ENCODE measurements at regions not wholly inside any gene's neighbourhood (a gene's known extent, or its start where the extent isn't known, plus 50 kb on each side); places are given as distances from the start of the nearest gene placed in this dataset.

DNA sequence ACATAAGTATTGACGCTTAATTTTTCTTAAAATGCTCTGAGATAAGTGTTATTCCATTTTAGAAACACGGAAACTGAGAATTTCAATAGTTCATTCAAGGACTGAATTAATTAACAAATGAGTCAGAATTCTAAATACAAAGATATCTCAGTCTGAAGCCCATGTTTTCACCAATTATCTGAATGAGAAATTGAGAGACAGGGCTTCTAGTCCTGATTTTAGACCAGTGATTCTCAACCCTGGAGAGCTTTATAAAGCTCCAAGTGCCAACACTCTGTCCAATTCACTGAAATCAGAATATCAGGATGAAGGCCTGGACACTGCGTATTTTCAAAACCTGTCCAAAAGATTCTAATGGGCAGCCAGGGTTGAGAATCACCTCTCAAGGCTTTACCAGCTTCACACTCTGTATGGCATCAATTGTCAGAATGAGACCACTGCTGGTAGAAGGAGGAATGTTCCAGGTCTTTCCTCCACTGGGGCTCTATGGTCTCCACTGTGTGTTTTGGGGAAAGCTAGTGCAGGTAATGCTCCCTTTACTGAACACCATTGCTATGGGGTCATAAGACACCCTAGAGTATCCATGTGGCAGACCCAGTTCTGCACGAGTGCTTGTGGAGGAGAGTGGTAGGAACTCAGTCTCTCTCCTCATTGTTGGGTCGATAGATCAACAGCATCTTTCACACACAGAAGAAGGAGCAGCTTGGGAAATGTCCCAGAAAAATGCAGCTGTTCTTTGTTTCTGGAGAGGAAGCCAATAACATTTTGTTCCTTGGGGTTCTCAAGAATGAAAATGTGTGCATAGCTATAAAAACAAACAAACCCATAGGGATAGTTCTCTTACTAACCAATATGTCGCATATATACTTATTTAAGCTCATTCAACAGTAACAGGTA lies 99.7 kb upstream of the OSMR start:
- Histone ChIP-seq H3K4me3 (ENCODE audit: low read depth, low read length) (no peak overlapping the region), H3K9me3 (ENCODE audit: control insufficient read depth, insufficient read depth, low read depth, low read length) (no peaks in the 10 kb centered on the region), H3K36me3 (ENCODE audit: control insufficient read depth in 2 of 2, insufficient read depth in 1 of 2, low read length in 2 of 2) (no peaks in the 10 kb centered on the region), H3K4me1 (ENCODE audit: control insufficient read depth, insufficient read depth, low read length) (no peaks in the 10 kb centered on the region), H3K27ac (ENCODE audit: extremely low read depth, low read depth, low read length) (no peak overlapping the region)
- no peak for TF ChIP-seq ZNF169 (tag by site-specific recombination; IDR thresholded peaks at IDR 0.05)
- no peak for TF ChIP-seq FEZF1 (tag by site-specific recombination; IDR thresholded peaks at IDR 0.05)
- no peak for TF ChIP-seq SP7 (tag by site-specific recombination; IDR thresholded peaks at IDR 0.05)
- TF ChIP-seq, protein P1, sequence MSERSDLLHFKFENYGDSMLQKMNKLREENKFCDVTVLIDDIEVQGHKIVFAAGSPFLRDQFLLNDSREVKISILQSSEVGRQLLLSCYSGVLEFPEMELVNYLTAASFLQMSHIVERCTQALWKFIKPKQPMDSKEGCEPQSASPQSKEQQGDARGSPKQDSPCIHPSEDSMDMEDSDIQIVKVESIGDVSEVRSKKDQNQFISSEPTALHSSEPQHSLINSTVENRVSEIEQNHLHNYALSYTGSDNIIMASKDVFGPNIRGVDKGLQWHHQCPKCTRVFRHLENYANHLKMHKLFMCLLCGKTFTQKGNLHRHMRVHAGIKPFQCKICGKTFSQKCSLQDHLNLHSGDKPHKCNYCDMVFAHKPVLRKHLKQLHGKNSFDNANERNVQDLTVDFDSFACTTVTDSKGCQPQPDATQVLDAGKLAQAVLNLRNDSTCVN (tag by site-specific recombination; optimal IDR thresholded peaks at IDR 0.05) = no peak
- no peak for TF ChIP-seq ZNF48 (tag by site-specific recombination; IDR thresholded peaks at IDR 0.05)
- TF ChIP-seq, protein P2, sequence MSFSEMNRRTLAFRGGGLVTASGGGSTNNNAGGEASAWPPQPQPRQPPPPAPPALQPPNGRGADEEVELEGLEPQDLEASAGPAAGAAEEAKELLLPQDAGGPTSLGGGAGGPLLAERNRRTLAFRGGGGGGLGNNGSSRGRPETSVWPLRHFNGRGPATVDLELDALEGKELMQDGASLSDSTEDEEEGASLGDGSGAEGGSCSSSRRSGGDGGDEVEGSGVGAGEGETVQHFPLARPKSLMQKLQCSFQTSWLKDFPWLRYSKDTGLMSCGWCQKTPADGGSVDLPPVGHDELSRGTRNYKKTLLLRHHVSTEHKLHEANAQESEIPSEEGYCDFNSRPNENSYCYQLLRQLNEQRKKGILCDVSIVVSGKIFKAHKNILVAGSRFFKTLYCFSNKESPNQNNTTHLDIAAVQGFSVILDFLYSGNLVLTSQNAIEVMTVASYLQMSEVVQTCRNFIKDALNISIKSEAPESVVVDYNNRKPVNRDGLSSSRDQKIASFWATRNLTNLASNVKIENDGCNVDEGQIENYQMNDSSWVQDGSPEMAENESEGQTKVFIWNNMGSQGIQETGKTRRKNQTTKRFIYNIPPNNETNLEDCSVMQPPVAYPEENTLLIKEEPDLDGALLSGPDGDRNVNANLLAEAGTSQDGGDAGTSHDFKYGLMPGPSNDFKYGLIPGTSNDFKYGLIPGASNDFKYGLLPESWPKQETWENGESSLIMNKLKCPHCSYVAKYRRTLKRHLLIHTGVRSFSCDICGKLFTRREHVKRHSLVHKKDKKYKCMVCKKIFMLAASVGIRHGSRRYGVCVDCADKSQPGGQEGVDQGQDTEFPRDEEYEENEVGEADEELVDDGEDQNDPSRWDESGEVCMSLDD (tag by site-specific recombination; IDR thresholded peaks at IDR 0.05) = no peak
- TF ChIP-seq, protein P3, sequence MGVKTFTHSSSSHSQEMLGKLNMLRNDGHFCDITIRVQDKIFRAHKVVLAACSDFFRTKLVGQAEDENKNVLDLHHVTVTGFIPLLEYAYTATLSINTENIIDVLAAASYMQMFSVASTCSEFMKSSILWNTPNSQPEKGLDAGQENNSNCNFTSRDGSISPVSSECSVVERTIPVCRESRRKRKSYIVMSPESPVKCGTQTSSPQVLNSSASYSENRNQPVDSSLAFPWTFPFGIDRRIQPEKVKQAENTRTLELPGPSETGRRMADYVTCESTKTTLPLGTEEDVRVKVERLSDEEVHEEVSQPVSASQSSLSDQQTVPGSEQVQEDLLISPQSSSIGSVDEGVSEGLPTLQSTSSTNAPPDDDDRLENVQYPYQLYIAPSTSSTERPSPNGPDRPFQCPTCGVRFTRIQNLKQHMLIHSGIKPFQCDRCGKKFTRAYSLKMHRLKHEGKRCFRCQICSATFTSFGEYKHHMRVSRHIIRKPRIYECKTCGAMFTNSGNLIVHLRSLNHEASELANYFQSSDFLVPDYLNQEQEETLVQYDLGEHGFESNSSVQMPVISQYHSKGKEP (tag by site-specific recombination; IDR thresholded peaks at IDR 0.05) = no peak
- TF ChIP-seq MEIS1 (CRISPR knock-in tag; IDR thresholded peaks at IDR 0.05; ENCODE audit: borderline replicate concordance) = no peak
- TF ChIP-seq ZNF660 (tag by site-specific recombination; IDR thresholded peaks at IDR 0.05) = no peak
- POLR2A ChIA-PET = no interaction called here
- CTCF ChIA-PET = interaction anchor here (1.0 kb wide), 1 partner anchor 304 kb away, joined by 5 read pairs; no protein-coding TSS in a partner anchor

DNA sequence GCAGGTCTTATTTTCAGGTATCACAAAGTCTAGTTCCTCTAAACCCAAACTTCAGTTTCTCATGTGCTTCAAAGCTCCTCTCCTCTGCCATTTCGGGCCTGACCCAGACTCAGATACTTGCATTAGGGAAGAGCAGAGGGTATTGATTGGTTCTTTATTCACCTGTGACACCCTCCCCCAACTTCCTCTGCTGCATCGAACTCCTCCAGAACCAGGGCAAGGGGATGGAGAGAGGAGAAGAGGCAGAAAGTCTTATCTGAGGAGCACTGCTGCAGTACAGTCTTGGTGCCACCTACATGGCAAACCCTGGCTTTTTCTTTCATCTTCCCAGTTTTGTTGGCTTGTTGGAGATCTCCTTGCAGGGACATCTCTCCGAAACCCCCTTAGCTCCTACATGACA lies 96.0 kb upstream of the OSMR start:
- Histone ChIP-seq H3K9me3 (ENCODE audit: control insufficient read depth, insufficient read depth, low read depth, low read length) (no peaks in the 10 kb centered on the region), H3K4me1 (ENCODE audit: control insufficient read depth, insufficient read depth, low read length) (no peaks in the 10 kb centered on the region), H3K4me3 (ENCODE audit: low read depth, low read length) (no peak overlapping the region), H3K36me3 (ENCODE audit: control insufficient read depth in 2 of 2, insufficient read depth in 1 of 2, low read length in 2 of 2) (no peaks in the 10 kb centered on the region), H3K27ac (ENCODE audit: extremely low read depth, low read depth, low read length) (no peak overlapping the region)
- ChIA-PET CTCF (interaction anchor here (0.6 to 4.1 kb wide), 6 partner anchors 10 to 308 kb away, joined by 3 to 20 read pairs (median 4); no protein-coding TSS in a partner anchor), POLR2A (no interaction called here)
- no peak for TF ChIP-seq ZSCAN23 (tag by site-specific recombination; IDR thresholded peaks at IDR 0.05)
- no peak for TF ChIP-seq ZNF23 (tag by site-specific recombination; IDR thresholded peaks at IDR 0.05; ENCODE audit: borderline replicate concordance)
- TF ChIP-seq, protein P4, sequence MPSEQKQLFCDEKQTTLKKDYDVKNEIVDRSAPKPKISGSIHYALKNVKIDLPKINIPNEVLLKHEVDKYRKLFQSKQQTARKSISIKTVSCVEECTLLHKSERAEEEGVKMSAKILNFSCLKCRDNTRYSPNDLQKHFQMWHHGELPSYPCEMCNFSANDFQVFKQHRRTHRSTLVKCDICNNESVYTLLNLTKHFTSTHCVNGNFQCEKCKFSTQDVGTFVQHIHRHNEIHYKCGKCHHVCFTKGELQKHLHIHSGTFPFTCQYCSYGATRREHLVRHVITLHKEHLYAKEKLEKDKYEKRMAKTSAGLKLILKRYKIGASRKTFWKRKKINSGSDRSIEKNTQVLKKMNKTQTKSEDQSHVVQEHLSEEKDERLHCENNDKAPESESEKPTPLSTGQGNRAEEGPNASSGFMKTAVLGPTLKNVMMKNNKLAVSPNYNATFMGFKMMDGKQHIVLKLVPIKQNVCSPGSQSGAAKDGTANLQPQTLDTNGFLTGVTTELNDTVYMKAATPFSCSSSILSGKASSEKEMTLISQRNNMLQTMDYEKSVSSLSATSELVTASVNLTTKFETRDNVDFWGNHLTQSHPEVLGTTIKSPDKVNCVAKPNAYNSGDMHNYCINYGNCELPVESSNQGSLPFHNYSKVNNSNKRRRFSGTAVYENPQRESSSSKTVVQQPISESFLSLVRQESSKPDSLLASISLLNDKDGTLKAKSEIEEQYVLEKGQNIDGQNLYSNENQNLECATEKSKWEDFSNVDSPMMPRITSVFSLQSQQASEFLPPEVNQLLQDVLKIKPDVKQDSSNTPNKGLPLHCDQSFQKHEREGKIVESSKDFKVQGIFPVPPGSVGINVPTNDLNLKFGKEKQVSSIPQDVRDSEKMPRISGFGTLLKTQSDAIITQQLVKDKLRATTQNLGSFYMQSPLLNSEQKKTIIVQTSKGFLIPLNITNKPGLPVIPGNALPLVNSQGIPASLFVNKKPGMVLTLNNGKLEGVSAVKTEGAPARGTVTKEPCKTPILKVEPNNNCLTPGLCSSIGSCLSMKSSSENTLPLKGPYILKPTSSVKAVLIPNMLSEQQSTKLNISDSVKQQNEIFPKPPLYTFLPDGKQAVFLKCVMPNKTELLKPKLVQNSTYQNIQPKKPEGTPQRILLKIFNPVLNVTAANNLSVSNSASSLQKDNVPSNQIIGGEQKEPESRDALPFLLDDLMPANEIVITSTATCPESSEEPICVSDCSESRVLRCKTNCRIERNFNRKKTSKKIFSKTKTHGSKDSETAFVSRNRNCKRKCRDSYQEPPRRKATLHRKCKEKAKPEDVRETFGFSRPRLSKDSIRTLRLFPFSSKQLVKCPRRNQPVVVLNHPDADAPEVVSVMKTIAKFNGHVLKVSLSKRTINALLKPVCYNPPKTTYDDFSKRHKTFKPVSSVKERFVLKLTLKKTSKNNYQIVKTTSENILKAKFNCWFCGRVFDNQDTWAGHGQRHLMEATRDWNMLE (tag by site-specific recombination; conservative IDR thresholded peaks at IDR 0.05; ENCODE audit: low read depth) = no peak
- TF ChIP-seq, protein P5, sequence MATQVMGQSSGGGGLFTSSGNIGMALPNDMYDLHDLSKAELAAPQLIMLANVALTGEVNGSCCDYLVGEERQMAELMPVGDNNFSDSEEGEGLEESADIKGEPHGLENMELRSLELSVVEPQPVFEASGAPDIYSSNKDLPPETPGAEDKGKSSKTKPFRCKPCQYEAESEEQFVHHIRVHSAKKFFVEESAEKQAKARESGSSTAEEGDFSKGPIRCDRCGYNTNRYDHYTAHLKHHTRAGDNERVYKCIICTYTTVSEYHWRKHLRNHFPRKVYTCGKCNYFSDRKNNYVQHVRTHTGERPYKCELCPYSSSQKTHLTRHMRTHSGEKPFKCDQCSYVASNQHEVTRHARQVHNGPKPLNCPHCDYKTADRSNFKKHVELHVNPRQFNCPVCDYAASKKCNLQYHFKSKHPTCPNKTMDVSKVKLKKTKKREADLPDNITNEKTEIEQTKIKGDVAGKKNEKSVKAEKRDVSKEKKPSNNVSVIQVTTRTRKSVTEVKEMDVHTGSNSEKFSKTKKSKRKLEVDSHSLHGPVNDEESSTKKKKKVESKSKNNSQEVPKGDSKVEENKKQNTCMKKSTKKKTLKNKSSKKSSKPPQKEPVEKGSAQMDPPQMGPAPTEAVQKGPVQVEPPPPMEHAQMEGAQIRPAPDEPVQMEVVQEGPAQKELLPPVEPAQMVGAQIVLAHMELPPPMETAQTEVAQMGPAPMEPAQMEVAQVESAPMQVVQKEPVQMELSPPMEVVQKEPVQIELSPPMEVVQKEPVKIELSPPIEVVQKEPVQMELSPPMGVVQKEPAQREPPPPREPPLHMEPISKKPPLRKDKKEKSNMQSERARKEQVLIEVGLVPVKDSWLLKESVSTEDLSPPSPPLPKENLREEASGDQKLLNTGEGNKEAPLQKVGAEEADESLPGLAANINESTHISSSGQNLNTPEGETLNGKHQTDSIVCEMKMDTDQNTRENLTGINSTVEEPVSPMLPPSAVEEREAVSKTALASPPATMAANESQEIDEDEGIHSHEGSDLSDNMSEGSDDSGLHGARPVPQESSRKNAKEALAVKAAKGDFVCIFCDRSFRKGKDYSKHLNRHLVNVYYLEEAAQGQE (tag by site-specific recombination; IDR thresholded peaks at IDR 0.05) = no peak
- TF ChIP-seq, protein P6, sequence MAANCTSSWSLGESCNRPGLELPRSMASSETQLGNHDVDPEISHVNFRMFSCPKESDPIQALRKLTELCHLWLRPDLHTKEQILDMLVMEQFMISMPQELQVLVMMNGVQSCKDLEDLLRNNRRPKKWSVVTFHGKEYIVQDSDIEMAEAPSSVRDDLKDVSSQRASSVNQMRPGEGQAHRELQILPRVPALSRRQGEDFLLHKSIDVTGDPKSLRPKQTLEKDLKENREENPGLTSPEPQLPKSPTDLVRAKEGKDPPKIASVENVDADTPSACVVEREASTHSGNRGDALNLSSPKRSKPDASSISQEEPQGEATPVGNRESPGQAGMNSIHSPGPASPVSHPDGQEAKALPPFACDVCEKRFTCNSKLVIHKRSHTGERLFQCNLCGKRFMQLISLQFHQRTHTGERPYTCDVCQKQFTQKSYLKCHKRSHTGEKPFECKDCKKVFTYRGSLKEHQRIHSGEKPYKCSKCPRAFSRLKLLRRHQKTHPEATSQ (tag by site-specific recombination; IDR thresholded peaks at IDR 0.05) = no peak
- TF ChIP-seq, protein P7, sequence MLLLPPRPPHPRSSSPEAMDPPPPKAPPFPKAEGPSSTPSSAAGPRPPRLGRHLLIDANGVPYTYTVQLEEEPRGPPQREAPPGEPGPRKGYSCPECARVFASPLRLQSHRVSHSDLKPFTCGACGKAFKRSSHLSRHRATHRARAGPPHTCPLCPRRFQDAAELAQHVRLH (tag by site-specific recombination; IDR thresholded peaks at IDR 0.05) = no peak
- TF ChIP-seq ZNF776 (tag by site-specific recombination; IDR thresholded peaks at IDR 0.05; ENCODE audit: borderline replicate concordance) = no peak
- TF ChIP-seq ZNF701 (tag by site-specific recombination; IDR thresholded peaks at IDR 0.05) = no peak
